HG03025 (cell line): ENCODE measurements at regions not wholly inside any gene's neighbourhood (a gene's known extent, or its start where the extent isn't known, plus 50 kb on each side); places are given as distances from the start of the nearest gene placed in this dataset.
"Not testable (repeated sequence)": the region's sequence is repeated elsewhere in the genome, so short reads cannot be mapped to it uniquely, and the experiment has no call there.

ENCODE experiments used
- ATAC-seq: cut with Tn5 transposase; IDR thresholded peaks from one replicate; pipeline ENCODE4 v1.9.1; 2021; ENCODE audit warnings: mild to moderate bottlenecking, moderate library complexity; ENCODE audit not compliant: unreplicated experiment, low FRiP score

GRCh38 chr6:100322886-100323285 is 141.8 kb downstream of the SIM1 start:
- no peak for ATAC-seq

- no peak for ATAC-seq
Observed at GRCh38 chr6:100320686-100321085, 144.0 kb downstream of the SIM1 start.

- no peak for ATAC-seq
Observed at GRCh38 chr6:100317031-100317430, 147.7 kb downstream of the SIM1 start.

- ATAC-seq = no peak
Observed at GRCh38 chr6:100314186-100314585, 150.5 kb downstream of the SIM1 start.

GRCh38 chr6:100311707-100312251 is 152.9 kb downstream of the SIM1 start:
- ATAC-seq = no peak

- no peak for ATAC-seq
Observed at GRCh38 chr6:100309174-100309573, 155.5 kb downstream of the SIM1 start.

GRCh38 chr6:100307561-100307960 is 157.2 kb downstream of the SIM1 start:
- no peak for ATAC-seq

GRCh38 chr6:100305209-100305869 is 159.4 kb downstream of the SIM1 start:
- no peak for ATAC-seq

- ATAC-seq = no peak
Observed at GRCh38 chr6:100304575-100304974, 160.1 kb downstream of the SIM1 start.

GRCh38 chr6:100301731-100302130 is 163.0 kb downstream of the SIM1 start:
- no peak for ATAC-seq

- no peak for ATAC-seq
Observed at GRCh38 chr6:100300221-100300736, 164.4 kb downstream of the SIM1 start.

GRCh38 chr6:100296810-100297544 is 167.7 kb downstream of the SIM1 start:
- ATAC-seq = no peak

GRCh38 chr6:100295172-100295571 is 169.5 kb downstream of the SIM1 start:
- ATAC-seq = not testable (repeated sequence)

GRCh38 chr6:100289285-100289684 is 175.4 kb downstream of the SIM1 start:
- ATAC-seq = no peak

- no peak for ATAC-seq
Observed at GRCh38 chr6:100288311-100288710, 176.4 kb downstream of the SIM1 start.

GRCh38 chr6:100283285-100283684 is 181.4 kb downstream of the SIM1 start:
- ATAC-seq = no peak

- ATAC-seq = no peak
Observed at GRCh38 chr6:100281471-100281901, 183.2 kb downstream of the SIM1 start.

- no peak for ATAC-seq
Observed at GRCh38 chr6:100276311-100277057, 188.2 kb downstream of the SIM1 start.

- no peak for ATAC-seq
Observed at GRCh38 chr6:100274147-100274546, 190.6 kb downstream of the SIM1 start.

- no peak for ATAC-seq
Observed at GRCh38 chr6:100271625-100272024, 193.1 kb downstream of the SIM1 start.

GRCh38 chr6:100271202-100271601 is 193.5 kb downstream of the SIM1 start:
- no peak for ATAC-seq
